H9 (cell line): ENCODE measurements at regions not wholly inside any gene's neighbourhood (a gene's known extent, or its start where the extent isn't known, plus 50 kb on each side); places are given as distances from the start of the nearest gene placed in this dataset.

ENCODE experiments used
- DNase-seq: peaks from one replicate; pipeline ENCODE4 v3.0.0-alpha.2; 2017
- H2AFZ ChIP-seq: one replicate; pipeline ENCODE4 v1.6.1; 2013; ENCODE audit warnings: mild to moderate bottlenecking, low read length, control low read depth, moderate library complexity
- H2AK5ac ChIP-seq: 2 replicates; pipeline ENCODE4 v1.6.1; 2013; ENCODE audit warnings: low read length, control low read depth, mixed read lengths; ENCODE audit not compliant: insufficient read length
- H2BK120ac ChIP-seq: one replicate; pipeline ENCODE4 v1.6.1; 2013; ENCODE audit warnings: low read depth, mild to moderate bottlenecking, low read length, control low read depth, inconsistent platforms; ENCODE audit not compliant: poor library complexity, severe bottlenecking
- H2BK12ac ChIP-seq: 2 replicates; pipeline ENCODE4 v1.6.1; 2013; ENCODE audit warnings: low read length, control low read depth, mixed read lengths, low read depth; ENCODE audit not compliant: insufficient read length
- H2BK15ac ChIP-seq: 2 replicates; pipeline ENCODE4 v1.6.1; 2013; ENCODE audit warnings: low read depth, low read length, control low read depth
- H2BK20ac ChIP-seq: one replicate; pipeline ENCODE4 v1.6.1; 2013; ENCODE audit warnings: low read depth, mild to moderate bottlenecking, low read length, control low read depth, inconsistent platforms; ENCODE audit not compliant: poor library complexity, severe bottlenecking
- H2BK5ac ChIP-seq: 2 replicates; pipeline ENCODE4 v1.6.1; 2013; ENCODE audit warnings: low read length, control low read depth, mixed read lengths; ENCODE audit not compliant: insufficient read length
- H3K14ac ChIP-seq: 2 replicates; pipeline ENCODE4 v1.6.1; 2013; ENCODE audit warnings: low read length, control low read depth; ENCODE audit not compliant: insufficient read depth
- H3K18ac ChIP-seq: 2 replicates; pipeline ENCODE4 v1.6.1; 2013; ENCODE audit warnings: low read depth, mild to moderate bottlenecking, mixed read lengths, low read length, control low read depth; ENCODE audit not compliant: insufficient read length
- H3K23ac ChIP-seq: 2 replicates; pipeline ENCODE4 v1.6.1; 2013; ENCODE audit warnings: low read length, control low read depth, mixed read lengths, low read depth; ENCODE audit not compliant: insufficient read length
- H3K23me2 ChIP-seq: 2 replicates; pipeline ENCODE4 v1.6.1; 2013; ENCODE audit warnings: low read depth, mild to moderate bottlenecking, mixed read lengths, low read length, control low read depth; ENCODE audit not compliant: insufficient read length, poor library complexity, severe bottlenecking
- H3K27ac ChIP-seq: 2 replicates; pipeline ENCODE4 v1.5.1; 2013; ENCODE audit warnings: low read length, control low read depth, mixed read lengths, low read depth; ENCODE audit not compliant: insufficient read length
- H3K27me3 ChIP-seq: 2 replicates; pipeline ENCODE4 v1.6.1; 2013; ENCODE audit warnings: low read length, control low read depth, inconsistent platforms; ENCODE audit not compliant: insufficient read depth
- H3K4ac ChIP-seq: 2 replicates; pipeline ENCODE4 v1.6.1; 2013; ENCODE audit warnings: low read depth, mild to moderate bottlenecking, control low read depth, inconsistent platforms, low read length, moderate library complexity
- H3K4me1 ChIP-seq: 2 replicates; pipeline ENCODE4 v1.6.1; 2013; ENCODE audit warnings: low read length, control low read depth, inconsistent platforms; ENCODE audit not compliant: insufficient read depth
- H3K4me2 ChIP-seq: 2 replicates; pipeline ENCODE4 v1.6.1; 2013; ENCODE audit warnings: low read length, control low read depth, mixed read lengths; ENCODE audit not compliant: insufficient read length, insufficient read depth
- H3K56ac ChIP-seq: 2 replicates; pipeline ENCODE4 v1.6.1; 2013; ENCODE audit warnings: low read depth, mild to moderate bottlenecking, mixed read lengths, low read length, control low read depth; ENCODE audit not compliant: insufficient read length
- H3K79me1 ChIP-seq: 2 replicates; pipeline ENCODE4 v1.6.1; 2013; ENCODE audit warnings: low read depth, mild to moderate bottlenecking, moderate library complexity, low read length, control low read depth, inconsistent platforms; ENCODE audit not compliant: insufficient read depth, poor library complexity, severe bottlenecking
- H3K79me2 ChIP-seq: 2 replicates; pipeline ENCODE4 v1.6.1; 2013; ENCODE audit warnings: low read length, control low read depth, inconsistent platforms; ENCODE audit not compliant: insufficient read depth
- H3K9ac ChIP-seq: 2 replicates; pipeline ENCODE4 v1.6.1; 2013; ENCODE audit warnings: low read length, control low read depth, mixed read lengths; ENCODE audit not compliant: insufficient read length; ENCODE audit errors: extremely low read depth
- H3K9me3 ChIP-seq: one replicate; pipeline ENCODE4 v1.6.1; 2013; ENCODE audit warnings: low read depth, low read length, inconsistent platforms; ENCODE audit not compliant: control insufficient read depth
- H3T11ph ChIP-seq: one replicate; pipeline ENCODE4 v1.6.1; 2013; ENCODE audit warnings: mild to moderate bottlenecking, low read length, control low read depth, inconsistent platforms
- H4K20me1 ChIP-seq: one replicate; pipeline ENCODE4 v1.6.1; 2013; ENCODE audit not compliant: control insufficient read depth, insufficient read length, insufficient read depth
- H4K5ac ChIP-seq: 2 replicates; pipeline ENCODE4 v1.6.1; 2013; ENCODE audit warnings: low read depth, mild to moderate bottlenecking, mixed read lengths, low read length, control low read depth; ENCODE audit not compliant: insufficient read length
- H4K8ac ChIP-seq: replicated peaks from 2 replicates; pipeline ENCODE4 v1.6.1; 2013; ENCODE audit warnings: low read length, control low read depth, mixed read lengths, low read depth; ENCODE audit not compliant: insufficient read length
- H4K91ac ChIP-seq: 2 replicates; pipeline ENCODE4 v1.6.1; 2013; ENCODE audit warnings: low read depth, mild to moderate bottlenecking, moderate library complexity, mixed read lengths, low read length, control low read depth; ENCODE audit not compliant: insufficient read length
- H3K27ac Mint-ChIP-seq, 3 experiments: 2 replicates in 2 of 3; 3 replicates in 1 of 3; pipeline ENCODE4 v1.8.0; 2020 to 2021; ENCODE audit warnings: mixed read lengths in 3 of 3, mild to moderate bottlenecking in 1 of 3, moderate library complexity in 1 of 3
- H3K27me3 Mint-ChIP-seq: 2 replicates; pipeline ENCODE4 v1.8.0; 2021; ENCODE audit warnings: low read depth, mild to moderate bottlenecking, moderate library complexity, mixed read lengths
- H3K36me3 Mint-ChIP-seq, 3 experiments: 2 replicates in 2 of 3; 3 replicates in 1 of 3; pipeline ENCODE4 v1.8.0; 2020 to 2021; ENCODE audit warnings: low read depth in 3 of 3, mixed read lengths in 3 of 3; ENCODE audit not compliant: insufficient read depth in 1 of 3
- H3K4me1 Mint-ChIP-seq, 2 experiments: 2 replicates each; pipeline ENCODE4 v1.8.0; 2020; ENCODE audit warnings: mixed read lengths in 2 of 2
- H3K4me3 Mint-ChIP-seq, 2 experiments: 2 replicates in 1 of 2; 3 replicates in 1 of 2; pipeline ENCODE4 v1.8.0; 2020 to 2021; ENCODE audit warnings: mild to moderate bottlenecking in 2 of 2, mixed read lengths in 2 of 2, moderate library complexity in 1 of 2
- H3K9me3 Mint-ChIP-seq, 2 experiments: 2 replicates in 1 of 2; 3 replicates in 1 of 2; pipeline ENCODE4 v1.8.0; 2020; ENCODE audit warnings: mild to moderate bottlenecking in 2 of 2, mixed read lengths in 2 of 2, moderate library complexity in 1 of 2
- WGBS: extraction: QIAGEN DNeasy Blood & Tissue Kit; methylation state at CpG from one replicate; pipeline ENCODE4 v1.1.7; 2013; ENCODE audit warnings: missing lambda C conversion rate, low lambda C conversion rate, mixed read lengths; ENCODE audit not compliant: insufficient read length; ENCODE audit errors: extremely low coverage; 5-methylcytosine and 5-hydroxymethylcytosine counted together
- TF ChIP-seq, protein P1 (sequence below): fragments of 200-600 bp; sonication (generic); conservative IDR thresholded peaks from 3 replicates; pipeline ENCODE4 v1.8.0; 2021; ENCODE audit warnings: antibody characterized with exemption, mild to moderate bottlenecking

DNA sequence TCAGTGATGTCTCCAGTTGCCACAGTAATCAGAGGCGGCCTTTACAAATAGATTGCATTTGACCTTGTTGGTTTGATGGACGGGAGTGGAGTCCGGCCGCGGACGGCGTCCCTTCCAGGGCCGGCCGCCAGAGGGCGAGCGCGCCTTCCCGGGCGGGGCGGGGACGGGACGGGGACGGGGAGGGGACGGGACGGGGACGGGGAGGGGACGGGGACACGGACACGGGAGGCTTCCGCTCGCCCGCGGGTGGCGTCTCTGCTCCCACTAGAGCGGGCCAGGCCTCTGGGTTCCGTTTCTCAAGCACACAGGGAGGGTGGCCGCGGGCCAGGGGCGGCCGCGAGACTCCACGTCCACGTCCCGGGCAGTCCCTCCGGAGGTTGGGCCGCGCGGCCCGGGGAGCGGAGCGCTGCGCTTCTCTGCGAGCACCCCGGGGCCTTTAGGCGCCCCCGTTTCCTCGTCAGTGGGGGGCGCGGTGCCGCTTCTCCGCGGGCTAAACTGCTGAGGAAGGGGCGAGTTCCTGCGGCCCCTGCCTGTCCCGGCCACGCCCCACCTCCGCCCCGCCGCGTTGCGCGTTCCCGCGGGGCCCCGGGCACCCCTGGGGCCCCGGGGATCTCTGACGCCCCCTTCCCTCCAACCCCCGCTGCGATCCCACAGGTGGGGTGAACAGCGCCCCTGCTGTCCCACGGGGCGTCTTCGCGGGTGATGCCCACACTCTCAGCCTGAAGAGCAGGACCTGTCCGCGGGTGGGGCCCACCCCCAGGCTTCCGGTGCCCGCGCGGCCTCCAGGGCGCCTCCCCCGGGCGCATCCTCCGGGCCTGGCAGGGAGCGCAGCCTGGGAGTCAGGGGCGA, 84.2 kb upstream of the MKI67 start:
- Histone ChIP-seq H3K56ac (no peak overlapping the region), H2BK12ac (no peak overlapping the region), H3K4me1 (no peaks in the 10 kb centered on the region), H3T11ph (no peak overlapping the region), H3K23ac (no peak overlapping the region), H2BK5ac (no peak overlapping the region), H3K27ac (no peak overlapping the region), H2AFZ (no peak overlapping the region), H4K20me1 (no peaks in the 10 kb centered on the region), H2BK120ac (no peak overlapping the region), H3K9ac (no peak overlapping the region), H4K5ac (no peak overlapping the region), H2BK15ac (no peak overlapping the region), H3K14ac (no peak overlapping the region), H3K4ac (no peak overlapping the region), H4K91ac (no peak overlapping the region), H2BK20ac (no peak overlapping the region), H3K9me3 (no peaks in the 10 kb centered on the region), H2AK5ac (no peak overlapping the region), H3K79me2 (no peaks in the 10 kb centered on the region), H3K23me2 (no peaks in the 10 kb centered on the region), H3K18ac (no peak overlapping the region), H4K8ac (no peak overlapping the region), H3K27me3 (no peaks in the 10 kb centered on the region), H3K79me1 (no peaks in the 10 kb centered on the region), H3K4me2 (peak overlapping the region; percentile 47)
- H3K36me3 Mint-ChIP-seq, result no peaks in the 10 kb centered on the region
- no peak overlapping the region for H3K27ac Mint-ChIP-seq
- WGBS, result no CpG with 5 or more reads among the region's 91 CpGs
- H3K9me3 Mint-ChIP-seq, result no peaks in the 10 kb centered on the region
- H3K4me3 Mint-ChIP-seq, result peak overlapping the region; percentile 53 to 76
- peak; percentile 71 for DNase-seq
- TF ChIP-seq, protein P1, sequence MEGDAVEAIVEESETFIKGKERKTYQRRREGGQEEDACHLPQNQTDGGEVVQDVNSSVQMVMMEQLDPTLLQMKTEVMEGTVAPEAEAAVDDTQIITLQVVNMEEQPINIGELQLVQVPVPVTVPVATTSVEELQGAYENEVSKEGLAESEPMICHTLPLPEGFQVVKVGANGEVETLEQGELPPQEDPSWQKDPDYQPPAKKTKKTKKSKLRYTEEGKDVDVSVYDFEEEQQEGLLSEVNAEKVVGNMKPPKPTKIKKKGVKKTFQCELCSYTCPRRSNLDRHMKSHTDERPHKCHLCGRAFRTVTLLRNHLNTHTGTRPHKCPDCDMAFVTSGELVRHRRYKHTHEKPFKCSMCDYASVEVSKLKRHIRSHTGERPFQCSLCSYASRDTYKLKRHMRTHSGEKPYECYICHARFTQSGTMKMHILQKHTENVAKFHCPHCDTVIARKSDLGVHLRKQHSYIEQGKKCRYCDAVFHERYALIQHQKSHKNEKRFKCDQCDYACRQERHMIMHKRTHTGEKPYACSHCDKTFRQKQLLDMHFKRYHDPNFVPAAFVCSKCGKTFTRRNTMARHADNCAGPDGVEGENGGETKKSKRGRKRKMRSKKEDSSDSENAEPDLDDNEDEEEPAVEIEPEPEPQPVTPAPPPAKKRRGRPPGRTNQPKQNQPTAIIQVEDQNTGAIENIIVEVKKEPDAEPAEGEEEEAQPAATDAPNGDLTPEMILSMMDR, result peak; percentile 84
- peaks cover 20 to 30% of the 10 kb centered on the region in 2 experiments for H3K4me1 Mint-ChIP-seq
- H3K27me3 Mint-ChIP-seq, result peaks cover 20% of the 10 kb centered on the region
